HG02610 (cell line): ENCODE measurements at regions not wholly inside any gene's neighbourhood (a gene's known extent, or its start where the extent isn't known, plus 50 kb on each side); places are given as distances from the start of the nearest gene placed in this dataset.
"Not testable (repeated sequence)": the region's sequence is repeated elsewhere in the genome, so short reads cannot be mapped to it uniquely, and the experiment has no call there.

Experiments
- ATAC-seq: cut with Tn5 transposase; IDR thresholded peaks from one replicate; pipeline ENCODE4 v1.9.1; 2021; ENCODE audit warnings: mild to moderate bottlenecking, moderate library complexity; ENCODE audit not compliant: unreplicated experiment

- ATAC-seq = no peak
Observed at GRCh38 chr16:52309446-52310416, 237.2 kb downstream of the TOX3 start.

GRCh38 chr16:52308051-52308450 lies 238.9 kb downstream of the TOX3 start:
- no peak for ATAC-seq

GRCh38 chr16:52301026-52301425 lies 245.9 kb downstream of the TOX3 start:
- ATAC-seq = no peak

- ATAC-seq = no peak
Observed at GRCh38 chr16:52298769-52299168, 248.2 kb downstream of the TOX3 start.

- ATAC-seq = not testable (repeated sequence)
Observed at GRCh38 chr16:52296706-52297315, 250.1 kb downstream of the TOX3 start.

GRCh38 chr16:52296076-52296475 lies 250.9 kb downstream of the TOX3 start:
- no peak for ATAC-seq

GRCh38 chr16:52294660-52295059 lies 252.3 kb downstream of the TOX3 start:
- no peak for ATAC-seq

GRCh38 chr16:52293204-52293603 lies 253.7 kb downstream of the TOX3 start:
- no peak for ATAC-seq

- no peak for ATAC-seq
Observed at GRCh38 chr16:52283584-52284375, 263.2 kb downstream of the TOX3 start.

- ATAC-seq = no peak
Observed at GRCh38 chr16:52283018-52283417, 263.9 kb downstream of the TOX3 start.

- ATAC-seq = no peak
Observed at GRCh38 chr16:52280086-52280485, 266.9 kb downstream of the TOX3 start.

- ATAC-seq = no peak
Observed at GRCh38 chr16:52271088-52271750, 275.7 kb downstream of the TOX3 start.

- ATAC-seq = no peak
Observed at GRCh38 chr16:52265446-52265861, 281.5 kb downstream of the TOX3 start.

GRCh38 chr16:52257534-52257933 lies 289.4 kb downstream of the TOX3 start:
- ATAC-seq = no peak

- no peak for ATAC-seq
Observed at GRCh38 chr16:52256310-52257078, 290.4 kb downstream of the TOX3 start.

GRCh38 chr16:52254746-52255145 lies 292.2 kb downstream of the TOX3 start:
- ATAC-seq = no peak

GRCh38 chr16:52252680-52253079 lies 294.3 kb downstream of the TOX3 start:
- no peak for ATAC-seq

GRCh38 chr16:52251495-52251894 lies 295.4 kb downstream of the TOX3 start:
- no peak for ATAC-seq

GRCh38 chr16:52247737-52248136 lies 299.2 kb downstream of the TOX3 start:
- no peak for ATAC-seq

- ATAC-seq = no peak
Observed at GRCh38 chr16:52238710-52239109, 308.2 kb downstream of the TOX3 start.
